Activated T-cell treated with anti-CD3 and anti-CD28 coated beads, Interleukin-2, amount 50 U/mL, for 48 hours (primary cell): ENCODE measurements at regions not wholly inside any gene's neighbourhood (a gene's known extent, or its start where the extent isn't known, plus 50 kb on each side); places are given as distances from the start of the nearest gene placed in this dataset.

Source experiments
- DNase-seq, 2 experiments: peaks; one replicate each; pipeline ENCODE4 v3.0.0-alpha.2; 2020

GRCh38 chrX:67780694-67781109 is 236.9 kb downstream of the AR start:
- peak in 1 of 2 experiments; percentile 17 for DNase-seq

GRCh38 chrX:67781132-67781531 is 237.3 kb downstream of the AR start:
- no peak for DNase-seq

GRCh38 chrX:67784712-67785111 is 240.9 kb downstream of the AR start:
- DNase-seq: no peak

GRCh38 chrX:67787196-67787595 is 243.4 kb downstream of the AR start:
- no peak for DNase-seq

GRCh38 chrX:67789536-67789935 is 245.7 kb downstream of the AR start:
- no peak for DNase-seq
